ENCODE measurements at regions not wholly inside any gene's neighbourhood (a gene's known extent, or its start where the extent isn't known, plus 50 kb on each side); places are given as distances from the start of the nearest gene placed in this dataset.

GRCh38 chr11:109697140-109697843, 275.3 kb downstream of the C11orf87 start:
- peak; percentile 80 for TF ChIP-seq CTCF (IDR thresholded peaks at IDR 0.05; ENCODE audit: low read depth, low read length)
- TF ChIP-seq POLR2A (IDR thresholded peaks at IDR 0.05; ENCODE audit: extremely low read depth, insufficient read length): no peak
- TF ChIP-seq MAX (IDR thresholded peaks at IDR 0.05; ENCODE audit: low read depth, low read length): no peak
- TF ChIP-seq MYC (IDR thresholded peaks at IDR 0.05; ENCODE audit: low read depth, low read length): no peak
